ENCODE measurements at regions not wholly inside any gene's neighbourhood (a gene's known extent, or its start where the extent isn't known, plus 50 kb on each side); places are given as distances from the start of the nearest gene placed in this dataset.

DNA sequence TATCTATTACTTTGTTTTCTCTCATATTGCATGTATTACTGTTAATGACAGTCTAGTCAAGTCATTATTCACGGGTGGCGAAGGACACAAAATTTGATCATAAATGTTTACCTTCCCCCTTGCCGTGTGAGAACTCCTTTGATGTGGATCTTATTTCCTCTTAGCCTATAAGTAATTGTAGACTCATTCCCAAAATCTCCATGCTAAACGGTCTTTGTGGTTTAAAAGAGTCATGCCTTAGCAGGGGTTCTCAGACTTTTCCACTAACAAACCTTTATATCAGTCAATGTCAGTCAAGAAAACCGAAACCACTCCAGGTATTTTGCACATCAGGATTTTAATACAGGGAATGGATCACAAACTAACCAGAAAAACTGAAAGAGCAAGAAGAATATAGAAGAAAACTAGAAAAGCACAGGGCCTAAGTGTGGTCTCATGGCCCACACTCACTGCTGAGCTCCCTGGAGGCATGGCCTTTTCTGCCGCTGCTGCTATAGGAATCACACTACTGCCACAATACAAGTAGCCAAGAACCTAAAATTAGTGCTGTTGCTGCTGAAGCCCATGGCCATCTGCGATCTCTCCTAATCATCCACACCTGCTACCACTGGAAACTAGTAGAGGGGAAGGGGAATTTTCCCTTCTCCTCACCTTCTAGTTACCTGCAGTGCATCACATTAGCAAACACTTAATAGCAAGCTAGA, 186.0 kb upstream of the POU3F2 start:
- Histone ChIP-seq H3K9me2 (replicated peaks; ENCODE audit: insufficient read depth, low read length) (no peaks in the 10 kb centered on the region), H2AFZ (ENCODE audit: low read length) (no peak overlapping the region), H3K27me3 (replicated peaks; ENCODE audit: insufficient read depth, low read length) (no peaks in the 10 kb centered on the region), H3K9me3 (replicated peaks; ENCODE audit: insufficient read depth, low read length) (no peaks in the 10 kb centered on the region), H4K20me1 (ENCODE audit: insufficient read depth, low read length) (no peaks in the 10 kb centered on the region), H3K4me3 (ENCODE audit: low read length) (no peak overlapping the region), H3K36me3 (replicated peaks; ENCODE audit: insufficient read depth, low read length) (no peaks in the 10 kb centered on the region), H3K79me2 (ENCODE audit: low read length) (no peaks in the 10 kb centered on the region), H3K9ac (ENCODE audit: low read length) (no peak overlapping the region), H3K4me1 (ENCODE audit: low read length) (no peaks in the 10 kb centered on the region), H3K27ac (ENCODE audit: low read length) (no peak overlapping the region), H3K4me2 (ENCODE audit: low read depth, low read length) (no peak overlapping the region), H3F3A (ENCODE audit: insufficient read depth, low read length) (no peaks in the 10 kb centered on the region)
- DNase-seq, result no peak
- TF ChIP-seq, protein P1, sequence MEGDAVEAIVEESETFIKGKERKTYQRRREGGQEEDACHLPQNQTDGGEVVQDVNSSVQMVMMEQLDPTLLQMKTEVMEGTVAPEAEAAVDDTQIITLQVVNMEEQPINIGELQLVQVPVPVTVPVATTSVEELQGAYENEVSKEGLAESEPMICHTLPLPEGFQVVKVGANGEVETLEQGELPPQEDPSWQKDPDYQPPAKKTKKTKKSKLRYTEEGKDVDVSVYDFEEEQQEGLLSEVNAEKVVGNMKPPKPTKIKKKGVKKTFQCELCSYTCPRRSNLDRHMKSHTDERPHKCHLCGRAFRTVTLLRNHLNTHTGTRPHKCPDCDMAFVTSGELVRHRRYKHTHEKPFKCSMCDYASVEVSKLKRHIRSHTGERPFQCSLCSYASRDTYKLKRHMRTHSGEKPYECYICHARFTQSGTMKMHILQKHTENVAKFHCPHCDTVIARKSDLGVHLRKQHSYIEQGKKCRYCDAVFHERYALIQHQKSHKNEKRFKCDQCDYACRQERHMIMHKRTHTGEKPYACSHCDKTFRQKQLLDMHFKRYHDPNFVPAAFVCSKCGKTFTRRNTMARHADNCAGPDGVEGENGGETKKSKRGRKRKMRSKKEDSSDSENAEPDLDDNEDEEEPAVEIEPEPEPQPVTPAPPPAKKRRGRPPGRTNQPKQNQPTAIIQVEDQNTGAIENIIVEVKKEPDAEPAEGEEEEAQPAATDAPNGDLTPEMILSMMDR (IDR thresholded peaks at IDR 0.05; ENCODE audit: low read length), result no peak
- TF ChIP-seq EZH2phosphoT487 (IDR thresholded peaks at IDR 0.05; ENCODE audit: low read length) (no peak), EZH2 (optimal IDR thresholded peaks at IDR 0.05; ENCODE audit: low read depth, low read length) (no peak)

DNA sequence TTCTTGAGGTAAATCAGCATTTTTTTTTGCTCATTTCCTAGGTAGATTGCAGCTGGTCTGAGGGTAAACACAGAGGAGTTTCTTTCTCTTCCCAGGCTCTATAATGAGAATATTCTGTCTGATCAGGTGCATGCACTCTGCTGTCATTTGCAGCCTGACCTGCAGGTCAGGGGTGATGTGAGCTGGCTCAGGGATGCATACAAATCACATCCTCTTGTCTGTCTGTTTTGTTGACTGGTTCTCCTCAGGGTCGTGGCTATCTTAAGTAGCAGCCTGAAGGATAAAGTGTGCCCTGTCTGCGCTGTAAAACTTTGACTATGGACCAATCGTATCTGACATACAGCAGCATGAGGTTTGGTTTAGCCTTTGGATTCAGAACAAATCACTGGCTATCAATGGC, 183.4 kb upstream of the POU3F2 start:
- no peak overlapping the region for H3K4me3 ChIP-seq (ENCODE audit: low read length)
- TF ChIP-seq, protein P1 (IDR thresholded peaks at IDR 0.05; ENCODE audit: low read length), result no peak
- no peak for TF ChIP-seq EZH2 (optimal IDR thresholded peaks at IDR 0.05; ENCODE audit: low read depth, low read length)
- TF ChIP-seq EZH2phosphoT487 (IDR thresholded peaks at IDR 0.05; ENCODE audit: low read length), result no peak
- no peak overlapping the region for H3K4me2 ChIP-seq (ENCODE audit: low read depth, low read length)
- H3K27ac ChIP-seq (ENCODE audit: low read length), result no peak overlapping the region
- H3F3A ChIP-seq (ENCODE audit: insufficient read depth, low read length), result no peaks in the 10 kb centered on the region
- H4K20me1 ChIP-seq (ENCODE audit: insufficient read depth, low read length), result no peaks in the 10 kb centered on the region
- no peaks in the 10 kb centered on the region for H3K4me1 ChIP-seq (ENCODE audit: low read length)
- H3K9me2 ChIP-seq (replicated peaks; ENCODE audit: insufficient read depth, low read length), result no peaks in the 10 kb centered on the region
- no peaks in the 10 kb centered on the region for H3K36me3 ChIP-seq (replicated peaks; ENCODE audit: insufficient read depth, low read length)
- H3K27me3 ChIP-seq (replicated peaks; ENCODE audit: insufficient read depth, low read length), result no peaks in the 10 kb centered on the region
- DNase-seq, result no peak
- H2AFZ ChIP-seq (ENCODE audit: low read length), result no peak overlapping the region
- no peaks in the 10 kb centered on the region for H3K9me3 ChIP-seq (replicated peaks; ENCODE audit: insufficient read depth, low read length)
- H3K79me2 ChIP-seq (ENCODE audit: low read length), result no peaks in the 10 kb centered on the region
- H3K9ac ChIP-seq (ENCODE audit: low read length), result no peak overlapping the region

DNA sequence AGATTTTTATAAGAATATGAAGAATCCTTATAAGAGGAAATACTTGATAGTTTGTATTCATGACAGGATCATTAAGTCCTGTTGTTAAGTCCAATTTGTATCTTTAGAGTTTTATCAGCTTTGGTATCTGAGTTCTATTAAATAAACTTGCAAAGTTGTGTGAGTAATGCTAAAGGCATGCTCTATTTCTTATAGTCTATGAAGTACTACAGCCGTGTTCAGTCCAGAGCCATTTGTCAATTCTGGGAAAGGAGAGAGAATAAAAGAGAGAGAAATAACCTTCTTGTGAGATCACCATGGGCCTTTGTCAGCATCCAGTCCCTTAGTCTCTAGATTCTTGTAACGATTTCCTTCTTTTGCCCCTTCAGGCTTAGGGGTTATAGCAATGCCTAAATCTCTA, 181.2 kb upstream of the POU3F2 start:
- H2AFZ ChIP-seq (ENCODE audit: low read length), result no peak overlapping the region
- H3K4me2 ChIP-seq (ENCODE audit: low read depth, low read length), result no peak overlapping the region
- H3K27ac ChIP-seq (ENCODE audit: low read length), result no peak overlapping the region

More for the DNA sequence above, 181.2 kb upstream of the POU3F2 start:
- Histone ChIP-seq H3K79me2 (ENCODE audit: low read length) (no peaks in the 10 kb centered on the region), H3K36me3 (replicated peaks; ENCODE audit: insufficient read depth, low read length) (no peaks in the 10 kb centered on the region), H4K20me1 (ENCODE audit: insufficient read depth, low read length) (no peaks in the 10 kb centered on the region), H3K27me3 (replicated peaks; ENCODE audit: insufficient read depth, low read length) (no peaks in the 10 kb centered on the region), H3K4me1 (ENCODE audit: low read length) (no peaks in the 10 kb centered on the region), H3K9me2 (replicated peaks; ENCODE audit: insufficient read depth, low read length) (no peaks in the 10 kb centered on the region), H3K9ac (ENCODE audit: low read length) (no peak overlapping the region), H3F3A (ENCODE audit: insufficient read depth, low read length) (no peaks in the 10 kb centered on the region), H3K4me3 (ENCODE audit: low read length) (no peak overlapping the region), H3K9me3 (replicated peaks; ENCODE audit: insufficient read depth, low read length) (no peaks in the 10 kb centered on the region)
- TF ChIP-seq EZH2 (optimal IDR thresholded peaks at IDR 0.05; ENCODE audit: low read depth, low read length), result no peak
- TF ChIP-seq EZH2phosphoT487 (IDR thresholded peaks at IDR 0.05; ENCODE audit: low read length), result no peak
- TF ChIP-seq, protein P1 (IDR thresholded peaks at IDR 0.05; ENCODE audit: low read length), result no peak
- no peak for DNase-seq

Measured in MM.1S (cell line).